Liver (tissue), 8 donors: ENCODE measurements at regions not wholly inside any gene's neighbourhood (a gene's known extent, or its start where the extent isn't known, plus 50 kb on each side); places are given as distances from the start of the nearest gene placed in this dataset.

Experiments used
- DNase-seq: peaks from one replicate; pipeline ENCODE4 v3.0.0-alpha.2; 2017; ENCODE audit warnings: low spot score
- H3K27ac ChIP-seq, 2 donors: one replicate each; pipeline ENCODE4 v1.7.0; 2013; ENCODE audit warnings: inconsistent platforms in 2 of 2, low read length in 2 of 2, control low read depth in 1 of 2, low read depth in 1 of 2, mild to moderate bottlenecking in 1 of 2
- H3K27me3 ChIP-seq, 4 donors: one replicate each; pipeline versions ENCODE4 v1.6.1 to v1.7.0; 2013; ENCODE audit warnings: low read length in 3 of 4, inconsistent platforms in 1 of 4, mild to moderate bottlenecking in 1 of 4, moderate library complexity in 1 of 4; ENCODE audit not compliant: control insufficient read depth in 4 of 4, insufficient read depth in 4 of 4
- H3K36me3 ChIP-seq, 4 donors: one replicate each; pipeline versions ENCODE4 v1.6.1 to v1.7.0; 2013; ENCODE audit warnings: low read length in 3 of 4, mild to moderate bottlenecking in 3 of 4, low read depth in 1 of 4, moderate library complexity in 1 of 4; ENCODE audit not compliant: control insufficient read depth in 4 of 4, insufficient read depth in 3 of 4
- H3K4me1 ChIP-seq, 4 donors: one replicate each; pipeline versions ENCODE4 v1.6.1 to v1.7.0; 2013; ENCODE audit warnings: low read length in 3 of 4, mild to moderate bottlenecking in 3 of 4, moderate library complexity in 1 of 4; ENCODE audit not compliant: control insufficient read depth in 4 of 4, insufficient read depth in 4 of 4
- H3K4me3 ChIP-seq, 3 donors: one replicate each; pipeline versions ENCODE4 v1.6.1 to v1.7.0; 2013; ENCODE audit warnings: low read length in 3 of 3, control low read depth in 1 of 3, low read depth in 1 of 3, mild to moderate bottlenecking in 1 of 3
- H3K9ac ChIP-seq, 2 donors: one replicate each; pipeline ENCODE4 v1.7.0; 2013; ENCODE audit warnings: low read length in 2 of 2, mild to moderate bottlenecking in 2 of 2, moderate library complexity in 2 of 2, control low read depth in 1 of 2, low read depth in 1 of 2
- H3K9me3 ChIP-seq, 4 donors: one replicate each; pipeline versions ENCODE4 v1.6.1 to v1.7.0; 2013; ENCODE audit warnings: low read length in 3 of 4; ENCODE audit not compliant: control insufficient read depth in 4 of 4
- EGR1 ChIP-seq, 2 donors: IDR thresholded peaks; 2 replicates each; pipeline ENCODE4 v1.6.1; 2016 to 2018; ENCODE audit warnings: antibody characterized with exemption in 2 of 2, low read depth in 2 of 2
- FOXA1 ChIP-seq: IDR thresholded peaks from 2 replicates; pipeline ENCODE4 v1.6.1; 2016; ENCODE audit warnings: antibody characterized with exemption
- GABPA ChIP-seq, 2 donors: IDR thresholded peaks in 1 of 2; conservative IDR thresholded peaks in 1 of 2; 2 replicates each; pipeline ENCODE4 v1.6.1; 2016; ENCODE audit warnings: antibody characterized with exemption in 2 of 2, mild to moderate bottlenecking in 1 of 2, moderate library complexity in 1 of 2
- HNF4A ChIP-seq, 2 donors: conservative IDR thresholded peaks; 2 replicates each; pipeline ENCODE4 v1.6.1; 2016; ENCODE audit warnings: antibody characterized with exemption in 2 of 2, mild to moderate bottlenecking in 2 of 2
- HNF4G ChIP-seq: IDR thresholded peaks from 2 replicates; pipeline ENCODE4 v1.6.1; 2016; ENCODE audit warnings: antibody characterized with exemption
- JUND ChIP-seq, 2 donors: IDR thresholded peaks; 2 replicates each; pipeline ENCODE4 v1.6.1; 2016; ENCODE audit warnings: antibody characterized with exemption in 2 of 2
- NR2F2 ChIP-seq: IDR thresholded peaks from 2 replicates; pipeline ENCODE4 v1.6.1; 2016; ENCODE audit warnings: antibody characterized with exemption
- RAD21 ChIP-seq, 2 donors: IDR thresholded peaks; 2 replicates each; pipeline ENCODE4 v1.6.1; 2016; ENCODE audit warnings: antibody characterized with exemption in 2 of 2, mild to moderate bottlenecking in 2 of 2
- RXRA ChIP-seq, 2 donors: IDR thresholded peaks; 2 replicates each; pipeline ENCODE4 v1.6.1; 2017 to 2018; ENCODE audit warnings: antibody characterized with exemption in 2 of 2, mild to moderate bottlenecking in 1 of 2
- TAF1 ChIP-seq: conservative IDR thresholded peaks from 2 replicates; pipeline ENCODE4 v1.6.1; 2016; ENCODE audit warnings: antibody characterized with exemption, mild to moderate bottlenecking
- YY1 ChIP-seq: IDR thresholded peaks from 2 replicates; pipeline ENCODE4 v1.6.1; 2016; ENCODE audit warnings: antibody characterized with exemption, mild to moderate bottlenecking
- WGBS: extraction: QIAGEN DNeasy Blood & Tissue Kit; methylation state at CpG from one replicate; pipeline ENCODE4 v1.1.7; 2013; 5-methylcytosine and 5-hydroxymethylcytosine counted together
- TF ChIP-seq, protein P1 (sequence below): IDR thresholded peaks from 2 replicates; pipeline ENCODE4 v1.6.1; 2016; ENCODE audit warnings: antibody characterized with exemption
- TF ChIP-seq, protein P2 (sequence below): fragments of 150-350 bp; IDR thresholded peaks from 2 replicates; pipeline ENCODE4 v1.5.1; 2017; ENCODE audit warnings: improper control_type of control experiment, low read depth, low read length; ENCODE audit not compliant: missing input control
- TF ChIP-seq, protein P3 (sequence below): IDR thresholded peaks from 2 replicates; pipeline ENCODE4 v1.6.1; 2016; ENCODE audit warnings: antibody characterized with exemption
- TF ChIP-seq, protein P4 (sequence below): IDR thresholded peaks from 2 replicates; pipeline ENCODE4 v1.6.1; 2016; ENCODE audit warnings: antibody characterized with exemption
- TF ChIP-seq, protein P5 (sequence below): IDR thresholded peaks from 2 replicates; pipeline ENCODE4 v1.6.1; 2016; ENCODE audit warnings: antibody characterized with exemption, mild to moderate bottlenecking
- donor health status: healthy.
- donor health status: healthy.
- donor health status: healthy.
- donor health status: healthy.
- donor health status: healthy.

DNA sequence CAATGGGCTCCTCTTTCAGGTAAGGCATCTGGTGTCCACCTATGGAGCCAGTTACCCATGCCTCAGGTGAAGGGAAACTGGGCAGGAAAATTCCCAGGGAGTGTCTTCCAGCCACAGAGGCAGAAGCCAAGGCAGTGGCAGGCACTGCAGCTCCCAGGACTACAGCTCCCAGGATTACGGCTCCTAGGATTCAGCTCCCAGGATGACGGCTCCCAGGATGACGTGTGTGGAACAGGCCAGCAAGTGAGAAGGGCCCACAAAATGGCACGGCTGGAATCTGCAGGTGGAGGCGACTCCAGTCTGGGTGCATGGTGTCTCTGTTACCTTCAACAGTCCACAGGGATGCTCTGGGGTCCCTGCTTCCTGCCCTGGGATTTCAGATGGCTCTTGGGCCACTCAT, 92.1 kb downstream of the PTGR3 start:
- H3K4me1 ChIP-seq: no peaks in the 10 kb centered on the region
- H3K27me3 ChIP-seq: no peaks in the 10 kb centered on the region
- DNase-seq: no peak
- H3K4me3 ChIP-seq: no peak overlapping the region
- no peak overlapping the region for H3K9ac ChIP-seq
- H3K36me3 ChIP-seq: no peaks in the 10 kb centered on the region
- peaks cover 0 to 2% (median 0%) of the 10 kb centered on the region in 4 donors for H3K9me3 ChIP-seq
- no peak overlapping the region for H3K27ac ChIP-seq
- WGBS: 89% methylated on average over 5 of the region's 5 CpGs
- TF ChIP-seq FOXA1: no peak
- TF ChIP-seq, protein P1, sequence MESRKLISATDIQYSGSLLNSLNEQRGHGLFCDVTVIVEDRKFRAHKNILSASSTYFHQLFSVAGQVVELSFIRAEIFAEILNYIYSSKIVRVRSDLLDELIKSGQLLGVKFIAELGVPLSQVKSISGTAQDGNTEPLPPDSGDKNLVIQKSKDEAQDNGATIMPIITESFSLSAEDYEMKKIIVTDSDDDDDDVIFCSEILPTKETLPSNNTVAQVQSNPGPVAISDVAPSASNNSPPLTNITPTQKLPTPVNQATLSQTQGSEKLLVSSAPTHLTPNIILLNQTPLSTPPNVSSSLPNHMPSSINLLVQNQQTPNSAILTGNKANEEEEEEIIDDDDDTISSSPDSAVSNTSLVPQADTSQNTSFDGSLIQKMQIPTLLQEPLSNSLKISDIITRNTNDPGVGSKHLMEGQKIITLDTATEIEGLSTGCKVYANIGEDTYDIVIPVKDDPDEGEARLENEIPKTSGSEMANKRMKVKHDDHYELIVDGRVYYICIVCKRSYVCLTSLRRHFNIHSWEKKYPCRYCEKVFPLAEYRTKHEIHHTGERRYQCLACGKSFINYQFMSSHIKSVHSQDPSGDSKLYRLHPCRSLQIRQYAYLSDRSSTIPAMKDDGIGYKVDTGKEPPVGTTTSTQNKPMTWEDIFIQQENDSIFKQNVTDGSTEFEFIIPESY: no peak
- TF ChIP-seq TAF1: no peak
- no peak for TF ChIP-seq RAD21 (IDR thresholded peaks at IDR 0.05)
- no peak for TF ChIP-seq HNF4A (conservative IDR thresholded peaks at IDR 0.05)
- TF ChIP-seq, protein P2, sequence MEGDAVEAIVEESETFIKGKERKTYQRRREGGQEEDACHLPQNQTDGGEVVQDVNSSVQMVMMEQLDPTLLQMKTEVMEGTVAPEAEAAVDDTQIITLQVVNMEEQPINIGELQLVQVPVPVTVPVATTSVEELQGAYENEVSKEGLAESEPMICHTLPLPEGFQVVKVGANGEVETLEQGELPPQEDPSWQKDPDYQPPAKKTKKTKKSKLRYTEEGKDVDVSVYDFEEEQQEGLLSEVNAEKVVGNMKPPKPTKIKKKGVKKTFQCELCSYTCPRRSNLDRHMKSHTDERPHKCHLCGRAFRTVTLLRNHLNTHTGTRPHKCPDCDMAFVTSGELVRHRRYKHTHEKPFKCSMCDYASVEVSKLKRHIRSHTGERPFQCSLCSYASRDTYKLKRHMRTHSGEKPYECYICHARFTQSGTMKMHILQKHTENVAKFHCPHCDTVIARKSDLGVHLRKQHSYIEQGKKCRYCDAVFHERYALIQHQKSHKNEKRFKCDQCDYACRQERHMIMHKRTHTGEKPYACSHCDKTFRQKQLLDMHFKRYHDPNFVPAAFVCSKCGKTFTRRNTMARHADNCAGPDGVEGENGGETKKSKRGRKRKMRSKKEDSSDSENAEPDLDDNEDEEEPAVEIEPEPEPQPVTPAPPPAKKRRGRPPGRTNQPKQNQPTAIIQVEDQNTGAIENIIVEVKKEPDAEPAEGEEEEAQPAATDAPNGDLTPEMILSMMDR: no peak
- no peak for TF ChIP-seq RXRA (IDR thresholded peaks at IDR 0.05)
- TF ChIP-seq, protein P3, sequence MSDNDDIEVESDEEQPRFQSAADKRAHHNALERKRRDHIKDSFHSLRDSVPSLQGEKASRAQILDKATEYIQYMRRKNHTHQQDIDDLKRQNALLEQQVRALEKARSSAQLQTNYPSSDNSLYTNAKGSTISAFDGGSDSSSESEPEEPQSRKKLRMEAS: no peak
- TF ChIP-seq GABPA (IDR thresholded peaks at IDR 0.05 in 1 of 2, conservative IDR thresholded peaks at IDR 0.05 in 1 of 2): no peak
- TF ChIP-seq YY1: no peak
- no peak for TF ChIP-seq JUND (IDR thresholded peaks at IDR 0.05)
- no peak for TF ChIP-seq HNF4G
- TF ChIP-seq, protein P4, sequence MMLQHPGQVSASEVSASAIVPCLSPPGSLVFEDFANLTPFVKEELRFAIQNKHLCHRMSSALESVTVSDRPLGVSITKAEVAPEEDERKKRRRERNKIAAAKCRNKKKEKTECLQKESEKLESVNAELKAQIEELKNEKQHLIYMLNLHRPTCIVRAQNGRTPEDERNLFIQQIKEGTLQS: no peak
- no peak for TF ChIP-seq EGR1 (IDR thresholded peaks at IDR 0.05; ENCODE audit: low read depth in 2 of 2)
- no peak for TF ChIP-seq NR2F2

DNA sequence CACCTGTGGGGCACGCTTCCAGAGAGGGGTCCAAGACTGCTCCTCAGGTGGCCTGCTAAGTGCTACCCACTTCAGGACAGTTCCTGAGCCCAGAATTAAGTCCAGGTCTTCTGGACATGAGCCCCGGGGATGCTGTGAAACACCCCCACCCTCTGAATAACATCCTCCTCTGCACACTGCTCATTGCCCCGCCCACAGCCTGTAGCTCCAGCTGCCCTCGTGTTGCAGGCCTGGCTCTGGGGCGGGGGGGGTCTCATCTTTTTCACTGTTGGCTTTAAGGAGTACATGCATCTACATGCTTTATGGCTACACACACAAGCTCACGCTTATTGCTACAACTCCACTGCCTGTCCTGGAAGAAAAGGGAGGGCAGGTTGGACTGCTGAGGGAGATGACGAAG, 92.8 kb downstream of the PTGR3 start:
- TF ChIP-seq, protein P5, sequence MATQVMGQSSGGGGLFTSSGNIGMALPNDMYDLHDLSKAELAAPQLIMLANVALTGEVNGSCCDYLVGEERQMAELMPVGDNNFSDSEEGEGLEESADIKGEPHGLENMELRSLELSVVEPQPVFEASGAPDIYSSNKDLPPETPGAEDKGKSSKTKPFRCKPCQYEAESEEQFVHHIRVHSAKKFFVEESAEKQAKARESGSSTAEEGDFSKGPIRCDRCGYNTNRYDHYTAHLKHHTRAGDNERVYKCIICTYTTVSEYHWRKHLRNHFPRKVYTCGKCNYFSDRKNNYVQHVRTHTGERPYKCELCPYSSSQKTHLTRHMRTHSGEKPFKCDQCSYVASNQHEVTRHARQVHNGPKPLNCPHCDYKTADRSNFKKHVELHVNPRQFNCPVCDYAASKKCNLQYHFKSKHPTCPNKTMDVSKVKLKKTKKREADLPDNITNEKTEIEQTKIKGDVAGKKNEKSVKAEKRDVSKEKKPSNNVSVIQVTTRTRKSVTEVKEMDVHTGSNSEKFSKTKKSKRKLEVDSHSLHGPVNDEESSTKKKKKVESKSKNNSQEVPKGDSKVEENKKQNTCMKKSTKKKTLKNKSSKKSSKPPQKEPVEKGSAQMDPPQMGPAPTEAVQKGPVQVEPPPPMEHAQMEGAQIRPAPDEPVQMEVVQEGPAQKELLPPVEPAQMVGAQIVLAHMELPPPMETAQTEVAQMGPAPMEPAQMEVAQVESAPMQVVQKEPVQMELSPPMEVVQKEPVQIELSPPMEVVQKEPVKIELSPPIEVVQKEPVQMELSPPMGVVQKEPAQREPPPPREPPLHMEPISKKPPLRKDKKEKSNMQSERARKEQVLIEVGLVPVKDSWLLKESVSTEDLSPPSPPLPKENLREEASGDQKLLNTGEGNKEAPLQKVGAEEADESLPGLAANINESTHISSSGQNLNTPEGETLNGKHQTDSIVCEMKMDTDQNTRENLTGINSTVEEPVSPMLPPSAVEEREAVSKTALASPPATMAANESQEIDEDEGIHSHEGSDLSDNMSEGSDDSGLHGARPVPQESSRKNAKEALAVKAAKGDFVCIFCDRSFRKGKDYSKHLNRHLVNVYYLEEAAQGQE: no peak
- TF ChIP-seq, protein P4: no peak
- TF ChIP-seq, protein P3: no peak
- TF ChIP-seq, protein P2: no peak
- no peak for TF ChIP-seq HNF4A (conservative IDR thresholded peaks at IDR 0.05)
- TF ChIP-seq, protein P1: no peak
- Histone ChIP-seq H3K36me3 (no peaks in the 10 kb centered on the region), H3K4me1 (no peaks in the 10 kb centered on the region), H3K27me3 (no peaks in the 10 kb centered on the region), H3K4me3 (no peak overlapping the region), H3K27ac (no peak overlapping the region), H3K9ac (no peak overlapping the region), H3K9me3 (peaks cover 0 to 2% (median 0%) of the 10 kb centered on the region in 4 donors)
- WGBS: 63% methylated on average over 7 of the region's 7 CpGs
- no peak for DNase-seq
